IMR-90 (cell line): ENCODE measurements at regions not wholly inside any gene's neighbourhood (a gene's known extent, or its start where the extent isn't known, plus 50 kb on each side); places are given as distances from the start of the nearest gene placed in this dataset.

Experiments used
- BHLHE40 ChIP-seq: fragments of 150-350 bp; IDR thresholded peaks from 2 replicates; pipeline ENCODE4 v1.6.1; 2016; ENCODE audit warnings: mild to moderate bottlenecking, low read depth, low read length
- CHD1 ChIP-seq: IDR thresholded peaks from 2 replicates; pipeline ENCODE4 v1.6.1; 2012; ENCODE audit warnings: low read depth, low read length, improper control_type of control experiment
- CTCF ChIP-seq: conservative IDR thresholded peaks from 2 replicates; pipeline ENCODE4 v1.5.1; 2012; ENCODE audit warnings: mild to moderate bottlenecking, low read depth, low read length, improper control_type of control experiment
- ELK1 ChIP-seq: fragments of 150-350 bp; IDR thresholded peaks from 2 replicates; pipeline ENCODE4 v1.6.1; 2016; ENCODE audit warnings: low read depth, mild to moderate bottlenecking, low read length, moderate library complexity, borderline replicate concordance
- FOS ChIP-seq: fragments of 150-350 bp; IDR thresholded peaks from 2 replicates; pipeline ENCODE4 v1.6.1; 2016; ENCODE audit warnings: low read depth, low read length
- MAFK ChIP-seq: IDR thresholded peaks from 2 replicates; pipeline ENCODE4 v1.6.1; 2012; ENCODE audit warnings: low read depth, low read length, improper control_type of control experiment
- MAZ ChIP-seq: IDR thresholded peaks from 2 replicates; pipeline ENCODE4 v1.6.1; 2012; ENCODE audit warnings: low read depth, mild to moderate bottlenecking, low read length, improper control_type of control experiment, moderate library complexity, borderline replicate concordance
- MXI1 ChIP-seq: IDR thresholded peaks from 2 replicates; pipeline ENCODE4 v1.6.1; 2012; ENCODE audit warnings: low read depth, mild to moderate bottlenecking, low read length, moderate library complexity, borderline replicate concordance
- NFE2L2 ChIP-seq: fragments of 150-350 bp; IDR thresholded peaks from 2 replicates; pipeline ENCODE4 v1.6.1; 2016; ENCODE audit warnings: low read depth, mild to moderate bottlenecking, low read length
- POLR2A ChIP-seq: IDR thresholded peaks from 2 replicates; pipeline ENCODE4 v1.6.1; 2012; ENCODE audit warnings: mild to moderate bottlenecking, low read depth, low read length
- RAD21 ChIP-seq: IDR thresholded peaks from 2 replicates; pipeline ENCODE4 v1.6.1; 2012; ENCODE audit warnings: low read length, improper control_type of control experiment
- RCOR1 ChIP-seq: IDR thresholded peaks from 2 replicates; pipeline ENCODE4 v1.6.1; 2012; ENCODE audit warnings: mild to moderate bottlenecking, low read length, improper control_type of control experiment; ENCODE audit not compliant: insufficient replicate concordance
- SMC3 ChIP-seq: fragments of 150-350 bp; IDR thresholded peaks from 2 replicates; pipeline ENCODE4 v1.6.1; 2016; ENCODE audit warnings: low read depth, mild to moderate bottlenecking, antibody characterized with exemption, low read length, moderate library complexity
- USF2 ChIP-seq: fragments of 150-350 bp; IDR thresholded peaks from 2 replicates; pipeline ENCODE4 v1.6.1; 2017; ENCODE audit warnings: mild to moderate bottlenecking, antibody characterized with exemption, low read length, low read depth

- no peak for TF ChIP-seq CTCF
- TF ChIP-seq CHD1: no peak
- no peak for TF ChIP-seq RAD21
- TF ChIP-seq BHLHE40: no peak
- TF ChIP-seq POLR2A: no peak
- TF ChIP-seq NFE2L2: no peak
- peak; percentile 56; the same call in 1 of the 2 replicates for TF ChIP-seq MAFK
- no peak for TF ChIP-seq MAZ
- no peak for TF ChIP-seq ELK1
- TF ChIP-seq RCOR1: no peak
- no peak for TF ChIP-seq FOS
- no peak for TF ChIP-seq USF2
- no peak for TF ChIP-seq MXI1
- TF ChIP-seq SMC3: no peak
These were observed 430.3 kb downstream of the ARHGEF28 start for GRCh38 chr5:74056107-74056788.
